T-helper 2 cell treated with Interferon-gamma antibody and Interleukin-4, amounts not matched to agents 5 μg/mL and 100 μg/mL, for 36 hours (primary cell): ENCODE measurements at regions not wholly inside any gene's neighbourhood (a gene's known extent, or its start where the extent isn't known, plus 50 kb on each side); places are given as distances from the start of the nearest gene placed in this dataset.

ENCODE experiments used
- DNase-seq: peaks from one replicate; pipeline ENCODE4 v3.0.0; 2021; ENCODE audit warnings: low spot score
- H3K27ac Mint-ChIP-seq: one replicate; pipeline ENCODE4 v1.8.0; 2021; ENCODE audit warnings: mild to moderate bottlenecking, mixed read lengths
- H3K27me3 Mint-ChIP-seq: one replicate; pipeline ENCODE4 v1.8.0; 2021; ENCODE audit warnings: low read depth, mixed read lengths
- H3K36me3 Mint-ChIP-seq: one replicate; pipeline ENCODE4 v1.8.0; 2021; ENCODE audit warnings: low read depth, mixed read lengths
- H3K4me1 Mint-ChIP-seq: one replicate; pipeline ENCODE4 v1.8.0; 2021; ENCODE audit warnings: low read depth, mixed read lengths
- H3K4me3 Mint-ChIP-seq: one replicate; pipeline ENCODE4 v1.8.0; 2022; ENCODE audit warnings: mild to moderate bottlenecking, moderate library complexity, mixed read lengths
- H3K9me3 Mint-ChIP-seq: one replicate; pipeline ENCODE4 v1.8.0; 2021; ENCODE audit warnings: mixed read lengths

- no peak for DNase-seq
- Mint-ChIP-seq H3K27me3 (no peaks in the 10 kb centered on the region), H3K4me3 (no peak overlapping the region), H3K4me1 (no peaks in the 10 kb centered on the region), H3K27ac (no peak overlapping the region), H3K9me3 (peaks cover 30% of the 10 kb centered on the region), H3K36me3 (no peaks in the 10 kb centered on the region)
These were observed 558.6 kb upstream of the IGFBP3 start for GRCh38 chr7:46479680-46480079.

DNA sequence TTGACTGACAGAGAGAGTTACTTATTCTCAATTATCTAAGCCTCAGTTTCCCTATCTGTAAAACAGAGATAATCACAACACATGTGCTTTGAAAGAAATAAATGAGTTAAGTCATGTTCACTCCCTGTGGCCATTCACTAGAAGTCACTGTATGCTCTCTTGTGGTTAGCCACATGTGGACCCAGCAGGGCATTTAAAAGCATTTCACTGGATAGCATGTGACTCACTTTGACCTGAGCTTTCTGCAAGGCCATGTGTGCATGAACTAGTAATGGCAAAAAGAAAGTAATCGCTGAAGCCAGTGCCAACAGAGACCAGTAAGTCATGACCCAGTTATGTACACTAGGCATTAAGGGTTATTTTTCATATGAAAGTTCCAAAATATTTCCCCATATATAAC is 557.0 kb upstream of the IGFBP3 start:
- H3K27ac Mint-ChIP-seq: no peak overlapping the region
- H3K9me3 Mint-ChIP-seq: peaks cover 35% of the 10 kb centered on the region
- DNase-seq: no peak
- no peak overlapping the region for H3K4me3 Mint-ChIP-seq
- no peaks in the 10 kb centered on the region for H3K36me3 Mint-ChIP-seq
- H3K4me1 Mint-ChIP-seq: no peaks in the 10 kb centered on the region
- H3K27me3 Mint-ChIP-seq: no peaks in the 10 kb centered on the region

DNA sequence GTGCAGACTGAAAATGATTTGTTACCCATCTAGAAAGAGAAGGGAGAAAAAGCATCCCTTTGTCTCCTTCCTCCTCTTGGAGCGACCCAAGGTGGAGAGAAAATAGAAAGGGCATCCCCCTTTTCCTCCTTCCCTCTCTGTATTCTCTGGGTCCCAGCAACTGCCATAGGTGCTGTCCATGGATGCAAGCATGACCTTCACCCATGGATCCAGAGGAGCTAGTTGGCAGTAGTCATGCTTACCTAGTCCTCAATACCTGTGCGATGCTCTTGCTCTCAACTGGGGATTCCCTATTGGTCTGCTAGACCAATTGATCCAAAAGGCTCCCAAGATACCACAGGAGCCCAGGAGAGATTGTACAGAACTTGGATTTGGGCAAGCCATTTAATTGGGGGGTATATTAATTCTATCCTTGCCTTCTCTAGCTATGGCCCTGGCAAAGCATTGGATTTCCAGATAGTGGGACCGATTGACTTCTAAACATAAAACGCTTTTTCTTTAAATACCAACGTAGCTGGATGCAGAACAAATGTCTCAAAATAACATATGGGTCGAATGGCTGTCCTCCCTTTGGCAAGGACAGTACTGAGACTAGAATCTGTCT is 547.8 kb upstream of the IGFBP3 start:
- H3K27me3 Mint-ChIP-seq: no peaks in the 10 kb centered on the region
- H3K36me3 Mint-ChIP-seq: no peaks in the 10 kb centered on the region
- peaks cover 69% of the 10 kb centered on the region for H3K9me3 Mint-ChIP-seq

GRCh38 chr7:46463170-46463569 is 542.1 kb upstream of the IGFBP3 start:
- no peaks in the 10 kb centered on the region for H3K4me1 Mint-ChIP-seq
- H3K9me3 Mint-ChIP-seq: peaks cover 54% of the 10 kb centered on the region
- H3K36me3 Mint-ChIP-seq: no peaks in the 10 kb centered on the region
- no peaks in the 10 kb centered on the region for H3K27me3 Mint-ChIP-seq
- no peak for DNase-seq
- no peak overlapping the region for H3K27ac Mint-ChIP-seq
- H3K4me3 Mint-ChIP-seq: no peak overlapping the region

More for the DNA sequence above, 547.8 kb upstream of the IGFBP3 start:
- H3K4me1 Mint-ChIP-seq: no peaks in the 10 kb centered on the region
- H3K4me3 Mint-ChIP-seq: no peak overlapping the region
- no peak for DNase-seq
- H3K27ac Mint-ChIP-seq: no peak overlapping the region

DNA sequence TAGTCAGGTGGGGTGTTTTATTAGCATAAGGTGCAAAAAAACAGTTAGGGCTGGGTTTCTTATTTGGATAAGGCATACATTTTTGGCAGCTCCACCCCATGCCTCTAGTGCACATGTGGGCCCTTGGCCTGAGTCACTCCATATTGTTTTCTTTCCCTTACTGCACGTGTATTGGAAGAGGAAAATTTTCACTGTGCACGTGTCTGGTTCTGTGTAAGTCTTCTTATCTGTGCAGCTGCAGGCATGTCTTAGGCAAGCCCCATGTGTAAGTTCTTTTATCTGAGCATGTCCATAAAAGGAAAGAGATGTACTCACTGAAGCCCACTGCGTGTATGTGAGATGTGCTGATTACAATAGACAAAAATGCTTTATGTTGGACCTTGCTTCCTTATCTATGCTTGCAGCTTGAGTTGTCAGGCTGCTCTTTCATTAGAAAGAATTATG is 540.3 kb upstream of the IGFBP3 start:
- no peaks in the 10 kb centered on the region for H3K4me1 Mint-ChIP-seq
- DNase-seq: no peak
- H3K36me3 Mint-ChIP-seq: no peaks in the 10 kb centered on the region
- no peak overlapping the region for H3K4me3 Mint-ChIP-seq
- H3K27ac Mint-ChIP-seq: no peak overlapping the region
- H3K9me3 Mint-ChIP-seq: peaks cover 46% of the 10 kb centered on the region
- no peaks in the 10 kb centered on the region for H3K27me3 Mint-ChIP-seq

GRCh38 chr7:46459942-46460341 is 538.9 kb upstream of the IGFBP3 start:
- H3K4me3 Mint-ChIP-seq: no peak overlapping the region
- H3K27ac Mint-ChIP-seq: no peak overlapping the region
- DNase-seq: no peak
- H3K9me3 Mint-ChIP-seq: peaks cover 44% of the 10 kb centered on the region
- no peaks in the 10 kb centered on the region for H3K27me3 Mint-ChIP-seq
- H3K36me3 Mint-ChIP-seq: no peaks in the 10 kb centered on the region
- no peaks in the 10 kb centered on the region for H3K4me1 Mint-ChIP-seq

- H3K27me3 Mint-ChIP-seq: no peaks in the 10 kb centered on the region
- H3K4me3 Mint-ChIP-seq: no peak overlapping the region
- H3K9me3 Mint-ChIP-seq: peaks cover 34% of the 10 kb centered on the region
- H3K4me1 Mint-ChIP-seq: no peaks in the 10 kb centered on the region
- no peak overlapping the region for H3K27ac Mint-ChIP-seq
- no peak for DNase-seq
- H3K36me3 Mint-ChIP-seq: no peaks in the 10 kb centered on the region
These were observed 533.7 kb upstream of the IGFBP3 start for GRCh38 chr7:46454816-46455215.

DNA sequence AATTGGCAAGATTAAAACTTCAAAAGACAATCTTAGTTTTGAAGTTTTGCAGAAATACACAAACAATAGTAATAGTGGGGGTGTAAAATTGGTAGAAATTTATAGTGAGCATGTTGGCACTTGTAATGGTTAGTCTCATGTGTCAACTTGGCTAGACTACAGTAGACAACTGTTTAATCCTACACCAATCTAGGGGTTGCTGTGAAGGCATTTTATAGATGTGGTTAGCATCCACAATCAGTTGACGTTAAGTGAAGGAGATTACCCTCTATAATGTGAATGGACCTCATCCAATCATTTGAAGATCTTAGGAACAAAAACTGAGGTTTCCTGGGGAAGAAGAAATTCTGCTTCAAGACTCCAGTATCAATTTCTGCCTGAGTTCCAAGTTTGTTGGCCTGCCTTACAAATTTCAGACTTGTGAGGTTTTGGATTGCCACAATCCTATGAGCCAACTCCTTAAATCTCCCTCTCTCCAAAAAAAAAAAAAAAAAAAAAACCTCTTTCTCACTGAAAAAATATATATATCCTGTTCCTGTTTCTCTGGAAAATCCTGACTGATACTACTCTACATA is 531.6 kb upstream of the IGFBP3 start:
- DNase-seq: no peak

GRCh38 chr7:46451846-46452245 is 530.8 kb upstream of the IGFBP3 start:
- Mint-ChIP-seq H3K9me3 (peaks cover 33% of the 10 kb centered on the region), H3K4me1 (no peaks in the 10 kb centered on the region), H3K27me3 (no peaks in the 10 kb centered on the region), H3K4me3 (no peak overlapping the region), H3K27ac (no peak overlapping the region), H3K36me3 (no peaks in the 10 kb centered on the region)
- DNase-seq: no peak

More for the DNA sequence above, 531.6 kb upstream of the IGFBP3 start:
- no peaks in the 10 kb centered on the region for H3K27me3 Mint-ChIP-seq
- no peak overlapping the region for H3K4me3 Mint-ChIP-seq
- H3K9me3 Mint-ChIP-seq: peaks cover 35% of the 10 kb centered on the region
- no peaks in the 10 kb centered on the region for H3K4me1 Mint-ChIP-seq
- H3K36me3 Mint-ChIP-seq: no peaks in the 10 kb centered on the region
- H3K27ac Mint-ChIP-seq: no peak overlapping the region

- peaks cover 37% of the 10 kb centered on the region for H3K9me3 Mint-ChIP-seq
- no peaks in the 10 kb centered on the region for H3K36me3 Mint-ChIP-seq
- H3K4me3 Mint-ChIP-seq: no peak overlapping the region
- H3K27ac Mint-ChIP-seq: no peak overlapping the region
- DNase-seq: no peak
- H3K4me1 Mint-ChIP-seq: no peaks in the 10 kb centered on the region
- H3K27me3 Mint-ChIP-seq: no peaks in the 10 kb centered on the region
These were observed 529.8 kb upstream of the IGFBP3 start for GRCh38 chr7:46450886-46451285.

GRCh38 chr7:46450425-46450824 is 529.4 kb upstream of the IGFBP3 start:
- no peak for DNase-seq
- Mint-ChIP-seq H3K9me3 (peaks cover 41% of the 10 kb centered on the region), H3K4me3 (no peak overlapping the region), H3K4me1 (no peaks in the 10 kb centered on the region), H3K36me3 (no peaks in the 10 kb centered on the region), H3K27me3 (no peaks in the 10 kb centered on the region), H3K27ac (no peak overlapping the region)

DNA sequence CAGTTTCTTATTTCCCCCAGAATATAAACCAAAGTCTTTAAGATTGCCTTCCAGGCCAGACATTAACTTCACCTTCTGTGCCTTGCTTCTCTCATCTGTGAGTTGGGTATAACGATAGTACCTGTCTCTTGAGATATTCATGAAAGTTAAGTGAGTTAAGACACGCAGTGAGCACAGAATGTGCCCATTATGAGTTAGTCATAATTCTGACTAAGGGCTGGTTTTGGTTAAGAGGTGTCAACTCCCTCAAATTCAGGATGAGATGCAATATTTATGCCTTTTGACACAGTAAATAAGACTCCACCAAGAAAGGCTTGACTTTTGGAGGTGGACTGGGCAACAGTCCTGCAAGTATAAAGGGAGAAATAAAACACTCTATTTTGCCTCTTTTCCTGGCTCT is 528.7 kb upstream of the IGFBP3 start:
- no peak for DNase-seq
- Mint-ChIP-seq H3K36me3 (no peaks in the 10 kb centered on the region), H3K27me3 (no peaks in the 10 kb centered on the region), H3K9me3 (peaks cover 38% of the 10 kb centered on the region), H3K4me1 (no peaks in the 10 kb centered on the region), H3K27ac (no peak overlapping the region), H3K4me3 (no peak overlapping the region)

DNA sequence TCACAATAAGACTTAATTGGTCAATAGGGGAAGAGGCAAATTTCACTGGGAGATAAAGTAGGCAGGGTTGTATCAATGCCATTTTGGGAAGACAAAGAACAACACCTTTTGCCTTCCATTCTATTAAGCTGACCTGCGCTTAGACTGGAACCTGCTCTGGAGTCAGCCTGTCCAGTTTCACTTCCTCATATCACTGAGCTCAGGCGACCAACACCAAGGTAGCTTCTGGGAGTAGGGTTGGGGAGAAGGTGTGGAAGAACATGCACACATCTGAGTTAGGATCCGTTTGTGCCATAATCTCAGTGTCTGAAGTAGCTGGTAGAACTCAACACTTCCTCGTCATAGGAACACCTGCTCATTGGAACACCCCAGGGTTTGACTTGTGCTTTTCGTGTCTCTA is 527.4 kb upstream of the IGFBP3 start:
- Mint-ChIP-seq H3K27me3 (no peaks in the 10 kb centered on the region), H3K36me3 (no peaks in the 10 kb centered on the region), H3K9me3 (peaks cover 42% of the 10 kb centered on the region), H3K4me3 (no peak overlapping the region), H3K27ac (no peak overlapping the region), H3K4me1 (no peaks in the 10 kb centered on the region)
- no peak for DNase-seq

- no peak overlapping the region for H3K4me3 Mint-ChIP-seq
- H3K4me1 Mint-ChIP-seq: no peaks in the 10 kb centered on the region
- peaks cover 42% of the 10 kb centered on the region for H3K9me3 Mint-ChIP-seq
- no peaks in the 10 kb centered on the region for H3K36me3 Mint-ChIP-seq
- DNase-seq: no peak
- H3K27me3 Mint-ChIP-seq: no peaks in the 10 kb centered on the region
- H3K27ac Mint-ChIP-seq: no peak overlapping the region
These were observed 525.1 kb upstream of the IGFBP3 start for GRCh38 chr7:46446151-46446550.

DNA sequence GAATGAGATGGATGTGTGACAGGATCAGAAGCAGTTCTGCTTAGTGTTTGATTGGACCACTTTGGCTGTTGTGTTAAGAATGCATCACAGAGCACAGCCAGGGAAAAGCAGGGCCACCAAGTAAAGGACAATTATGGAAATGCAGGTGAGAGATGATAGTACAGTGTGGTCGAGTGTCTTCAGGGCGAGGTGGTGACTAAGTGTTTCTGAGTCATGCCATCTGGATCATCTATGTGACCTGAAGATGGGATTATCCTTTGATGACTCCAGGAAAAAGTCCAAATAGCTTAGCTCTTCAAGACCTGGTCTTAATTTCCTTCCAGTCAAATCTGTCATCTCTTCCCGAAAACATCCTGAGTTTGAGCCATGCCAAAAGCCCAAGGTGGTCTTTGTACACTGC is 523.2 kb upstream of the IGFBP3 start:
- Mint-ChIP-seq H3K9me3 (peaks cover 42% of the 10 kb centered on the region), H3K27me3 (no peaks in the 10 kb centered on the region), H3K36me3 (no peaks in the 10 kb centered on the region), H3K4me3 (no peak overlapping the region), H3K27ac (no peak overlapping the region), H3K4me1 (no peaks in the 10 kb centered on the region)
- DNase-seq: no peak
